ENCODE measurements at regions not wholly inside any gene's neighbourhood (a gene's known extent, or its start where the extent isn't known, plus 50 kb on each side); places are given as distances from the start of the nearest gene placed in this dataset.

DNA sequence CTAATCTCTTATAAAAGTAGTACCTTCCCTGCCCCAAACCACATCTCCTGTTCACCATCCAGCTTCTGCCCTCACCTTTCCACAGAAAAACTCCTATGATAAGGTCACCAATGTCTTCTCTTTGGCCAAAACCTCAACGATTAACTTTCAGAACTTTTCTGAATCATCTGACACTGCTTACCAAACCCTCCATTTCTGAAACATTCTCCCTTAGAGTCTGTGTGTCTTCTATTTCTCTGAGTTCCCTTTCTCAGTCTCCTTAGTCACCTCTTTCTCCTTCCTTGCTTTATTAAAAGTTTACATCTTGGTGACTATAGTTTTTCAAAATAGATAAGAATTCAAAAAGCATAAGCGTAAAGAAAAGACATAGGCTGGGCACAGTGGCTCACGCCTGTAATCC is 51.3 kb upstream of the SP3 start:
- TF ChIP-seq, protein P1, sequence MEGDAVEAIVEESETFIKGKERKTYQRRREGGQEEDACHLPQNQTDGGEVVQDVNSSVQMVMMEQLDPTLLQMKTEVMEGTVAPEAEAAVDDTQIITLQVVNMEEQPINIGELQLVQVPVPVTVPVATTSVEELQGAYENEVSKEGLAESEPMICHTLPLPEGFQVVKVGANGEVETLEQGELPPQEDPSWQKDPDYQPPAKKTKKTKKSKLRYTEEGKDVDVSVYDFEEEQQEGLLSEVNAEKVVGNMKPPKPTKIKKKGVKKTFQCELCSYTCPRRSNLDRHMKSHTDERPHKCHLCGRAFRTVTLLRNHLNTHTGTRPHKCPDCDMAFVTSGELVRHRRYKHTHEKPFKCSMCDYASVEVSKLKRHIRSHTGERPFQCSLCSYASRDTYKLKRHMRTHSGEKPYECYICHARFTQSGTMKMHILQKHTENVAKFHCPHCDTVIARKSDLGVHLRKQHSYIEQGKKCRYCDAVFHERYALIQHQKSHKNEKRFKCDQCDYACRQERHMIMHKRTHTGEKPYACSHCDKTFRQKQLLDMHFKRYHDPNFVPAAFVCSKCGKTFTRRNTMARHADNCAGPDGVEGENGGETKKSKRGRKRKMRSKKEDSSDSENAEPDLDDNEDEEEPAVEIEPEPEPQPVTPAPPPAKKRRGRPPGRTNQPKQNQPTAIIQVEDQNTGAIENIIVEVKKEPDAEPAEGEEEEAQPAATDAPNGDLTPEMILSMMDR (IDR thresholded peaks at IDR 0.05): no peak
- no peak for TF ChIP-seq SIN3A (IDR thresholded peaks at IDR 0.05; ENCODE audit: borderline replicate concordance, insufficient read depth, low read depth, low read length)
- TF ChIP-seq, protein P2, sequence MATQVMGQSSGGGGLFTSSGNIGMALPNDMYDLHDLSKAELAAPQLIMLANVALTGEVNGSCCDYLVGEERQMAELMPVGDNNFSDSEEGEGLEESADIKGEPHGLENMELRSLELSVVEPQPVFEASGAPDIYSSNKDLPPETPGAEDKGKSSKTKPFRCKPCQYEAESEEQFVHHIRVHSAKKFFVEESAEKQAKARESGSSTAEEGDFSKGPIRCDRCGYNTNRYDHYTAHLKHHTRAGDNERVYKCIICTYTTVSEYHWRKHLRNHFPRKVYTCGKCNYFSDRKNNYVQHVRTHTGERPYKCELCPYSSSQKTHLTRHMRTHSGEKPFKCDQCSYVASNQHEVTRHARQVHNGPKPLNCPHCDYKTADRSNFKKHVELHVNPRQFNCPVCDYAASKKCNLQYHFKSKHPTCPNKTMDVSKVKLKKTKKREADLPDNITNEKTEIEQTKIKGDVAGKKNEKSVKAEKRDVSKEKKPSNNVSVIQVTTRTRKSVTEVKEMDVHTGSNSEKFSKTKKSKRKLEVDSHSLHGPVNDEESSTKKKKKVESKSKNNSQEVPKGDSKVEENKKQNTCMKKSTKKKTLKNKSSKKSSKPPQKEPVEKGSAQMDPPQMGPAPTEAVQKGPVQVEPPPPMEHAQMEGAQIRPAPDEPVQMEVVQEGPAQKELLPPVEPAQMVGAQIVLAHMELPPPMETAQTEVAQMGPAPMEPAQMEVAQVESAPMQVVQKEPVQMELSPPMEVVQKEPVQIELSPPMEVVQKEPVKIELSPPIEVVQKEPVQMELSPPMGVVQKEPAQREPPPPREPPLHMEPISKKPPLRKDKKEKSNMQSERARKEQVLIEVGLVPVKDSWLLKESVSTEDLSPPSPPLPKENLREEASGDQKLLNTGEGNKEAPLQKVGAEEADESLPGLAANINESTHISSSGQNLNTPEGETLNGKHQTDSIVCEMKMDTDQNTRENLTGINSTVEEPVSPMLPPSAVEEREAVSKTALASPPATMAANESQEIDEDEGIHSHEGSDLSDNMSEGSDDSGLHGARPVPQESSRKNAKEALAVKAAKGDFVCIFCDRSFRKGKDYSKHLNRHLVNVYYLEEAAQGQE (IDR thresholded peaks at IDR 0.05; ENCODE audit: insufficient read depth in 1 of 2, low read depth in 2 of 2, low read length in 1 of 2): no peak
- no peak for TF ChIP-seq TCF7L2 (IDR thresholded peaks at IDR 0.05; ENCODE audit: low read depth, low read length)
- no peak for TF ChIP-seq POLR2AphosphoS5 (IDR thresholded peaks at IDR 0.05; ENCODE audit: low read depth, low read length)
